ENCODE measurements at regions not wholly inside any gene's neighbourhood (a gene's known extent, or its start where the extent isn't known, plus 50 kb on each side); places are given as distances from the start of the nearest gene placed in this dataset.

- DNase-seq (ENCODE audit: low read depth in 4 of 4, low spot score in 1 of 4) = no peak
Measured at GRCh38 chr3:147846293-147846692, 437.1 kb downstream of the ZIC1 start.

GRCh38 chr3:147846854-147847478 lies 437.8 kb downstream of the ZIC1 start:
- no peak for DNase-seq (ENCODE audit: low read depth in 4 of 4, low spot score in 1 of 4)

GRCh38 chr3:147851062-147851461 lies 441.9 kb downstream of the ZIC1 start:
- no peak for DNase-seq (ENCODE audit: low read depth in 4 of 4, low spot score in 1 of 4)

- no peak for DNase-seq (ENCODE audit: low read depth in 4 of 4, low spot score in 1 of 4)
Measured at GRCh38 chr3:147854542-147854941, 445.4 kb downstream of the ZIC1 start.

- no peak for DNase-seq (ENCODE audit: low read depth in 4 of 4, low spot score in 1 of 4)
Measured at GRCh38 chr3:147864754-147865354, 455.7 kb downstream of the ZIC1 start.

DNA sequence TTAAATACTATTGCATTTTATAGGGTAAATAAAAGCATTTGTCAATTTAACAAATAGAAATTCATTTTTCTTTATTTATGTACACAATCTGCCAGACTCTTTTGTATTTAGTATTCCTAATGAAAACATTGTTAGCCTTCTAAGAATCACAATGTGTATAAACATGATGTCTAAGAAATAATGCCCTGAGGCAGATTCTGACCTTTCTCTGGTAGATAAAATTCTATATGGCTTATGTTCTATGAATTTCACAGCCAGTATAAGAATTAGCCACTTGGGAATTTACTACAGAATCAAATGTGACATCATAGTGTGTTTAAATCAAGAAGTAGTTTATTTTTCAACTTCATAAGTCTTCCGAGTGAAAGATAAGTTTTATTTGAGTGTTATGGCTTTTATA lies 457.4 kb downstream of the ZIC1 start:
- DNase-seq (ENCODE audit: low read depth in 4 of 4, low spot score in 1 of 4) = no peak

DNA sequence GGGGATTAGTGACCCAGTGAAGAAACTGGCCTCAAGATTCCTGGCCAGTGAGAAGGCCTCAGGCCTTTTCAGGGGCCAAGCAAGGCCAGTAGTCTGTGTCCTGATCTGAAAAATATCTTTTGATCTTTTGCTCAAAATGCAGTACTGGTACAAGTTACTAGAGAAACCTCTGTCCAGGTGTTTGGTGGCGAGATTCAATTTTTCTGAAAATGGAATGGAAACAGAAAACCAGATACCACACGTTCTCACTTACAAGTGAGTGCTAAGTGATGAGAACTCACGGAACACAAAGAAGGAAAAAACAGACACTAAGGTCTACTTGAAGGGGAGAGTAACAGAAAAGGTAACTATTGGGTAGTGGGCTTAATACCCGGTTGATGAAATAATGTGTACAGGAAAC lies 463.4 kb downstream of the ZIC1 start:
- no peak for DNase-seq (ENCODE audit: low read depth in 4 of 4, low spot score in 1 of 4)

DNA sequence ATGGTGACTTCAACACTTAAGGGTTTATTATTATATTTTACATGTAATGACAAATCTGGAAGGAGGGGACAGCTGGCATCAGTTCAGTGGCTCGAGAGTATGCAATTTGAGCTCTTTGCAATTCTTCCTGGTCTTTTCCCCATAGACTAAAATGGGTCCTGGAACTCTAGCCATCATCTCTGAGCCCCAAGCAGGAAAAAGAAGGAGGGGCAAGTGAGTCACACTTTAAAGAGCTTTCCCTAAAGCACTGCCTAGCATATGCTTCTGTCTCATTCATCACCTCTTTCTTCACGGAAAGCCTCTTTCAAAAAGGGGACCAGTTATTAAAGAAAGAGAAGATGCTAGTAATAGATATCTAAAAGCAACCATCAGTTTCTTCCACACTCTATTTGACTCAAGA lies 466.3 kb downstream of the ZIC1 start:
- no peak for DNase-seq (ENCODE audit: low read depth in 4 of 4, low spot score in 1 of 4)

- no peak for DNase-seq (ENCODE audit: low read depth in 4 of 4, low spot score in 1 of 4)
Measured at GRCh38 chr3:147881933-147882332, 472.8 kb downstream of the ZIC1 start.

DNA sequence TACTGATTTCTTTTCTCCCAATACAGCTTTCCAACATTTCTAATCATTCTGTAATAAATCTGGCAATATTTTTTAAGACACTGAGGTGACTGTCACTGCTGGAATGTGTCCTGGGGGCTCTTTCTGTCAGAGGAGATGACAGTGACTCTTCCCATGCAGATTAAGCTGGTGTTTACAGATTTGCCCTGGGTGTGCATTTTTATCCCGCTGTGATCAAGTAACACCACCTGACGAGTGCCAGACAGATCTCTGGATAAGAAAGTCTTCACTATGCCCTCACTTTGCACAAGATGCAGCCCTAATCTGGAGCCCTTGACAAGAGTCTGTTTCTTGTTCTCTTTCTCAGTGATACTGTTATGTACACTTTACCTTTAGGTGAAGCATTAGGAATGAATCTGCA lies 477.7 kb downstream of the ZIC1 start:
- DNase-seq (ENCODE audit: low read depth in 4 of 4, low spot score in 1 of 4) = no peak

- DNase-seq (ENCODE audit: low read depth in 4 of 4, low spot score in 1 of 4) = no peak
Measured at GRCh38 chr3:147887797-147888196, 478.6 kb downstream of the ZIC1 start.

- DNase-seq (ENCODE audit: low read depth in 4 of 4, low spot score in 1 of 4) = no peak
Measured at GRCh38 chr3:147890114-147890513, 480.9 kb downstream of the ZIC1 start.

- DNase-seq (ENCODE audit: low read depth in 4 of 4, low spot score in 1 of 4) = no peak
Measured at GRCh38 chr3:147895509-147895908, 486.3 kb downstream of the ZIC1 start.

DNA sequence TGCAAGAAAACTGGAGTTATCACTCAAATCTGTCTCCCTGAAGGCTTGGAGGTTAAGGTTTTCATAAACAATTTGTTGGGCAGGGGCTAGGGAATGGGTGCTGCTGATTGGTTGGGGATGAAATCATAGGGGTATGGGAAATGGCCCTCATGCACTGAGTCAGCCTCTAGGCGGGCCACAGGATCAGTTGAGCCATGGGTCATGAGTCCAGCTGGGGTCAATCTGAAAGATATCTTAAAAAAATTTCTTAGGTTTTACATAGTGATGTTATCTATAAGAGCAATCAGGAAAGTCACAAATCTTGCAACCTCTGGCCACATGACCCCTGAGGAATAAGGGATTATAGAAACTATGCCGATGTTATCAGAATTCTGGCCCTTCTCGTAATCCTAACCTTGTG lies 491.7 kb downstream of the ZIC1 start:
- DNase-seq (ENCODE audit: low read depth in 4 of 4, low spot score in 1 of 4) = no peak

GRCh38 chr3:147903026-147903425 lies 493.9 kb downstream of the ZIC1 start:
- DNase-seq (ENCODE audit: low read depth in 4 of 4, low spot score in 1 of 4) = no peak

DNA sequence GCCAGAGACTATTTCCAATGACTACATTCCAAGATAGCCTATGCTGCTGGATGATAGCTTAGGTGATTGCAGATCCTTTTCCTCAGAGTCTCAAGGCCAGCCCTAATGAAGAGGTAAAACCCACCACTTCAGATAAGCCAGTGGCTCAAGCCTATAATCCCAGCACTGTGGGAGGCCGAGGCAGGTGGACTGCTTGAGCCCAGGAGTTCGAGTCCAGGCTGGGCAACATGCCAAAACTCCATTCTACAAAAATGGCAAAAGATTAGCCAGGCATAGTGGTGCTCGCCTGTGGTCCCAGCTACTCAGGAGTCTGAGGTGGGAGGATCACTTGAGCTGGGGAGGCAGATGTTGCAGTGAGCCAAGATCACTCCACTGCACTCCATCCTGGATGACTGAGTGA lies 495.3 kb downstream of the ZIC1 start:
- DNase-seq (ENCODE audit: low read depth in 4 of 4, low spot score in 1 of 4) = no peak

- DNase-seq (ENCODE audit: low read depth in 4 of 4, low spot score in 1 of 4) = no peak
Measured at GRCh38 chr3:147906285-147906684, 497.1 kb downstream of the ZIC1 start.

DNA sequence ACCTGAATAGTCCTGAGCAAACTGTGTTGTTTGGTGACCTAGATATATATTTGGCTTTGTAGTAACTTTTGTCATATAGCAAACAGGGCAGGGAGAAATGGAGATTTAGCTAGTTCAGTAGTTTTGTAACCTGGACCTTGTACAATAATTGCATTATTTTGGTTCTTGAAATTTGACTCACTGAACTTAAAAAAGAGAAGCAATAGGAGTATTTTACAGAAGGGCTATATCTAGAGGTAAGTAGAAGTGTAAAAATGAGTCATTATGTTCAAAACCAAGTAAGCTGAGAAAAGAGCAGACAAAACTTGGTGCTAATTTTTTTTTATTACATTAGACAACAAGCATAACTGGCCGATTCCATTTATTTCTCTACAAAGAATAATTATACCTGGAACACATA lies 505.4 kb downstream of the ZIC1 start:
- no peak for DNase-seq (ENCODE audit: low read depth in 4 of 4, low spot score in 1 of 4)

GRCh38 chr3:147915057-147915456 lies 505.9 kb downstream of the ZIC1 start:
- no peak for DNase-seq (ENCODE audit: low read depth in 4 of 4, low spot score in 1 of 4)

DNA sequence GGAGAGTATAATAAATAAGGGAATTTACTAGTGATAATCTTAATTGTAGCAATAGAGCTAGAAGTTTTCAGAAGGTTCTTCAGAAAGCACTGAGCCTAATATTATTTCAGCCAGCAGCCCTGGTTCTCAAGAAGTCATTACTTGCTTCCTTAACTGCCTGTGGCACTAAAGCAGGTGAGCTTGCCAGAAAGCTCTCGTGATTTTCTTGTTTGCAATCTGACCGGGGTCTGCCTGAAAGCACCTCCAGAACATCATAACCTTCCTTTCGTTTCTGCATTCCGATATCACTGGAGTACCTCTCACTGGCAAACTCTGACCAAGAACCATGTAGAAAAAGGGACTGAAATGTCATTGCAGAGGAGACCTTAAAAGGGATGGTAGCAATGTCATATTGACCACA lies 510.3 kb downstream of the ZIC1 start:
- no peak for DNase-seq (ENCODE audit: low read depth in 4 of 4, low spot score in 1 of 4)

- no peak for DNase-seq (ENCODE audit: low read depth in 4 of 4, low spot score in 1 of 4)
Measured at GRCh38 chr3:147921051-147921450, 511.9 kb downstream of the ZIC1 start.

DNA sequence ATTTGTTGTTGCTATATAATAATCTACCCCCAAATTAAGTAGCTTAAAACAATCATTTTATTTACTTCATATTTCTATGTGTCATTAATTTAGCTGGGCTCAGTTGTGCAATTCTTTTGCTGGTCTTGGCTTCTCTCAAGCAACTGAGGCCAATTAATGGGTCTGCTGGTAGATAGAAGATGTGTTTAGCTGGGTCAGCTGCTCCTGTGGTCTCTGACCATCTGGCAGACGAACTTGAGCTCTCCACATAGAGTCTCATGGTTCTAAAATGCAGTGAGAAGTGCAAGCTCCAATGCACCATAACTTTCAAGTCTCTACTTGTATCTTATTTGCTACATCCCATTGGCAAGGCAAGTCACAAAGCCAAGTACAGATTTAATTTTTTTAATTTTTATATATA lies 515.6 kb downstream of the ZIC1 start:
- no peak for DNase-seq (ENCODE audit: low read depth in 4 of 4, low spot score in 1 of 4)

GRCh38 chr3:147925272-147925671 lies 516.1 kb downstream of the ZIC1 start:
- DNase-seq (ENCODE audit: low read depth in 4 of 4, low spot score in 1 of 4) = no peak

Measured in stimulated activated CD4-positive, alpha-beta T cell treated with anti-CD3 and anti-CD28 coated beads, Interleukin-1b, Interleukin-23, amount 100 ng/mL, for 24 hours (primary cell).